OCI-LY3 (cell line): ENCODE measurements at regions not wholly inside any gene's neighbourhood (a gene's known extent, or its start where the extent isn't known, plus 50 kb on each side); places are given as distances from the start of the nearest gene placed in this dataset.

Experiments
- EZH2phosphoT487 ChIP-seq: fragments of 200-600 bp; shearing (Covaris generic); IDR thresholded peaks from 2 replicates; pipeline ENCODE4 v1.6.1; 2018; ENCODE audit warnings: antibody characterized with exemption, mixed run types, low read depth
- TF ChIP-seq, protein P1 (sequence below): fragments of 200-600, 300-600 bp; sonication (generic); IDR thresholded peaks from 2 replicates; pipeline ENCODE4 v1.5.1; 2014; ENCODE audit warnings: antibody characterized with exemption, low read length, low read depth

DNA sequence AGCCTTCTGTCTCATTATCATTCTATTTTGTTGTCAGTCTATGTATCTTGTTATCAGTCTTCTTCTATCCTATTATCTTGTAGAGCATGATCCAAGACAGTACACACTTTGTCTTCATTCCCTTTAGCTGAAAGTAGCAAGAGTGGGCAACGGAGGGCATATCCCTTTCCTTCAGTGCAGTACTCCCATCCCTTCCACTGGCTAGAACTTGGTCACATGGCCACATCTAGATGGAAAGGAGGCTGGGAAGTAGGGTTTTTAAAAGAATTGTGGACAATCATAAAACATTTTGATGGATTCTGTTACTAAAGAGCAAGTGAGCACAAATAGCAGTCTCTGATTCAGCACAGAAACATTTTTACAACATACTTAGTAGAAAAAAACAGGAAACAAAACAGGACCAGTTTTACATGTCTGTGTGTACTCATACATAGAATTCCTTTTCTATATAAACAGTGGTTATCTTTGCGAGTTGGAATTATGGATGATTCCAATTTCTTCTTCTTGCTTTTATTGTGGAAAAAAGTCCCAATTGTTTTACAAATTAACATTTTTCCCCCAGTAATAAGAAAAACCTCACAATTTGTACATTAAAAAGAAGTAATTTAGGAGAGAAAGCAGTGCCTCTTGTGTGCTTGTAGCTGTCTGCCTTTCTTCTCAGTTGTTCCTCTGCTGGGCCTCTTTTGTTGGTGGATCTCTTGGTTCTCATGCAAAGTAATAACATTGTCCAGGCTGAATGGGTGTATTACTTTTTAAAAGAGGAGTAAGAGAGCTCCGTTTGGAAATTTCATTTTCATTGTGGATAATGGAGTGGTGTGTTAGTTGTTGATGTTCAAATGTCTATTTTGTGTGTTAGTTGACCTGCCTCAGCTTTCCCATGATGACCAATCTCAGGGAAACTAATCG, 410.9 kb upstream of the TRPC7 start:
- TF ChIP-seq, protein P1, sequence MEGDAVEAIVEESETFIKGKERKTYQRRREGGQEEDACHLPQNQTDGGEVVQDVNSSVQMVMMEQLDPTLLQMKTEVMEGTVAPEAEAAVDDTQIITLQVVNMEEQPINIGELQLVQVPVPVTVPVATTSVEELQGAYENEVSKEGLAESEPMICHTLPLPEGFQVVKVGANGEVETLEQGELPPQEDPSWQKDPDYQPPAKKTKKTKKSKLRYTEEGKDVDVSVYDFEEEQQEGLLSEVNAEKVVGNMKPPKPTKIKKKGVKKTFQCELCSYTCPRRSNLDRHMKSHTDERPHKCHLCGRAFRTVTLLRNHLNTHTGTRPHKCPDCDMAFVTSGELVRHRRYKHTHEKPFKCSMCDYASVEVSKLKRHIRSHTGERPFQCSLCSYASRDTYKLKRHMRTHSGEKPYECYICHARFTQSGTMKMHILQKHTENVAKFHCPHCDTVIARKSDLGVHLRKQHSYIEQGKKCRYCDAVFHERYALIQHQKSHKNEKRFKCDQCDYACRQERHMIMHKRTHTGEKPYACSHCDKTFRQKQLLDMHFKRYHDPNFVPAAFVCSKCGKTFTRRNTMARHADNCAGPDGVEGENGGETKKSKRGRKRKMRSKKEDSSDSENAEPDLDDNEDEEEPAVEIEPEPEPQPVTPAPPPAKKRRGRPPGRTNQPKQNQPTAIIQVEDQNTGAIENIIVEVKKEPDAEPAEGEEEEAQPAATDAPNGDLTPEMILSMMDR, result no peak
- TF ChIP-seq EZH2phosphoT487, result no peak
